ENCODE measurements at regions not wholly inside any gene's neighbourhood (a gene's known extent, or its start where the extent isn't known, plus 50 kb on each side); places are given as distances from the start of the nearest gene placed in this dataset.

DNA sequence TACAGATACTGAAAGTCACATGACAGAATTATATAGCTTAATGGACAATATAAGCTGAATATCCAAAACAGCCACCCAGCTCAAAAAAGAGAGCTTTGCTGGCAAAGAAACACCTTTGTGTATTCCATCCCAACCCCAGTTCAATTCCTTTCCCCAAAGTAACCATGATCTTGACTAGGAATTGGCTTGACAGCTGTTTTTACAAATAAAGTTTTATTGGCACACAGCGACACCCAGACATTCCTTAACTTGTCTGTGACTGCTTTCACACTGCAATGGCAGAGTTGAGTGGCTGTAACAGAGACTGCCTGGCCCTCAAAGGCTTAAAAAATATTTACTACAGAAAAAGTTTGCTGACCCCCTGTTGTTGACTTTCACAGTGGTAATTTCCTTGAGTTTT, 264.0 kb upstream of the TSHZ2 start:
- DNase-seq: no peak

DNA sequence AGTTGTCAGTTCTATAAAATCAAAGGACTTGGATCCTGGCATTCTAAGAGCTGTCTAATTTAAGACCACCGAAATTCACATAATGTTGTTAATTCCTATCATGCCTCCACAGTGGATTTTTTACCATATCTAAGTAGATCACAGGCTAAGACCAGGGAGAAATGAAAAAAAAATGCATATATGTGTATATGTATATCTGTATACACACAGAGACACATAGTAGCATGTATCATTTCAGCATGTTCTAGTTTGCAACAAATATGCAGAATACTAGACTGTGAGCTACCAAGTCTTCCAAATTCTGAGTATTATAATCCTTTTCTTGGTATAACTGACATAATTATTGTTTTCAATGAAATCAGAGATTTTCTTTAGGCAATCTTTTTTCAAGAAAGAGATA, 267.6 kb upstream of the TSHZ2 start:
- no peak for DNase-seq

DNA sequence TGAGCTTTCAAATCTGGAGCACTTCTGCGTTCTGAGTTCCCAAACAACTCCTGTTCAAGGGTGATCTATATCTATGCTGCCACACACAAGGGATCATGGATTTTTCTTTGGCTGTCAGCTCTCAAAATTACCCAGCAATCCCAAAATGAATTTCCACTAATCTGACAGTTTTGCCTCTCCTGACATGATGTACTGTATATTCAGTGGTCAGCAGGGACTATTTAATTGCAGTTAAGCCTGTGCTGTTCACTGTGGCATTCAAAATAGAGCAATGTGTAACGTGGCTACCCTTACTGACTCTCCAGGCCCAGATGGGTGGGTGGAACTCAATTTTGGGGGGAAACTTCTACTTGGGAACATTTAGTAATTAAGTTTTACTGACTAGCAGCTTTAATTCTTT, 283.8 kb upstream of the TSHZ2 start:
- DNase-seq: no peak

DNA sequence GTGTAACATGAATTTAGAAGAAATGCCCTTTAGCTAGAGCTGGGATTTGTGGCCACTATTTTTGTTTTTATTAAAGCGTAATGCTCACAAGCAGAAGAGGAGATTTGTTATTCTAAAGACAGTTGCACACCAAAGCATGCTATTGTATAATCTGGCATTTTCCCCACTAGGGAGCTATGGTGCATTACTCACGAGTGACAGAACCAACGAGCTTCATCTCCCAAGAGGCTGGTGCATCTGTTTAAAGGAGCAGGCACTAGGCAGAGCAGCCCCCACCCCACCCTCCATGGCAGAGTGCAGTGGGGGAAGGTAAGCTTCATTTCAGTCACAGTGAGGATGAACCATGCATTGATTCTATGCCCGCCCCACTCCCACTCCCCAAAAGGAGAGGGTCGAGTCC, 287.3 kb upstream of the TSHZ2 start:
- DNase-seq: no peak

DNA sequence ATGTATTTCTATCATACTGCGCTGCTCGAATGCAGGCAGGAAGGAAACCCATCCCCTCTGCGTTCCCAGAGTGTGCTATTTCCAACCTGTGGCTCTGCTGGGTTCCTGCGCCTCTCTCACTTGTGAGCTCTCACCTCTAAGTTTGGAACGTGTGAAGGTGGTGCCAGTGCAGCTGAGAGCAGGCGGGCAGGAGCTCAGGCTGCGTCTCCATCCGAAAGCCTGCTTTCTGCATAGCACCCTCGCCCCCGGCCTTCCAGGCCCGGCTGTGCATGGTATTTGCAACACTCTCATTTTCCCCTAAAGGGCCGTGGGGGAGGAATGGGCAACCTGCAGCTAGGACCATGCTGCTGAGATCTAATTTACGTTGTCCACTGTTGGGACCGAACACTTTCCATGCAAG, 288.0 kb upstream of the TSHZ2 start:
- DNase-seq: no peak

DNA sequence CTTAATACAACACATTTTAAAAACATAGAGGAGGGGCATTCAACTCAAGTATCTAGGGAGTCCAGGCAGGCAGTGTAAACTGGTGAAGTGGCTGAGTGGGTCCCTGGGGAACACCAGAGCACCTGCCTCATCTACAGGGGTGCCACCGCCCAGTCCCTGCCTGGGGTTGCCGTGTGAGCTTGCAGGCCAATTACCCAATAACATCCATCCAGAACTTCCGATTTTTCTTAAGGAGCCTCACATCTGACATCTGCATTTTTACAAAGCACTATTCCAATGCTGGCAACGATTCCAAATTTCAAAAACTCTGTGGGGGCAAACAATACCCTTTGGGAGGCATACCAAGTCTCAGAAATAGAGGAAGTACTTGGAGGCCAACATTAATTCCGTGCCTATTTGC, 288.4 kb upstream of the TSHZ2 start:
- no peak for DNase-seq

DNA sequence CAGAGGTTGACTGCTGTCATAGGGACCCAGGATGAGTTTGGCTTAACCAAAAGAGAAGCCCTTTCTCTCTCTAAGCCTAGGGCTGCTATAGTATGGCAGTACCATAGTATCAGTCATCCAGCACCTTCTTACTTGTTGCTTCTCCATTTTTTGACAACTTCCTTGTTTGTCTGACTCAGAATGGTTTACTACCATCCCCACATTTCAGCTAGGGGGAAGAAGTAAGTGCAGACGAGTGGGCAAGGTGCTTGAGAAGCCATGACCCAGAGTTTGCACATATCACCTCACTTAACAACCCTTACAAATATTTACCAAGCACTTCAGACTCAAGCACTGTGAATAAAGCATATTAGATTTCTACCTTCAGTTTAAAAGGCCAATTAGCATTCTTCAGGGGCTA, 289.9 kb upstream of the TSHZ2 start:
- no peak for DNase-seq

DNA sequence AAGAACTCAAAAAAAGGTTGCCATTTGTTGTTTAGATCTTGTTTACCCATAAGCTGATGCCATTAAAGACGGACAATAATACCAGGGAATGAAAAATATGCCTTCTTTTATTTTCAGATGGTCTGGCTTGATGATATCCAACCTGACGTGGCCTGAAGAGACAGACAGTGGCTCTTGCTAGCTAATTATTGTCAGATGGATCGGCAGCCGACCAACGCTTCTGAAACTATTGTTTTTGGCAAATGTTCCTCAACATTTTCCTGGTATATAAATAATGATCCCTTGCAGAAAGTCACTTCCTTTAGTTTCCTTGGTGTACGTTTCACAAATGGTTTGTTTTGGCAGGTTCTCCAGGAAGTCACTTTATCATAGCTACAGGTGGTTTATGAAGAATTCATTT, 290.9 kb upstream of the TSHZ2 start:
- DNase-seq: no peak

DNA sequence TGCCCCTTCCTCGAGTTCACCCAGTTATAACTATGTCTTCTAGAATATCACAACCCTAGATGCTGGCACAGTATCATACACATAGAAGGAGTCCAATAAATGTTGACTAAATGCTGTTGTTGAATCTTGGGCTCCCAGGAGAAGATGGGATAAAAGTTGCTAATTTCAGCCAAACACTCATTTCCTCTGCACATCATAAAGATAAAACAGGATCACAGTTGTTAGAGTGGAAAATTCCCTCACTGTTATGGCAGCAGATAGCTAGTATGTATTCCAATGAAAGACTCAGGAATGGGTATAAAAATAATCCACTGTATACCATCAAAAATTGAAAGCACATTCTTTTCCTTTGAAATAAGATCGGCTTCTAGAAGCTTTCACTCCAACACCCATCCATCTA, 294.9 kb upstream of the TSHZ2 start:
- DNase-seq: no peak

DNA sequence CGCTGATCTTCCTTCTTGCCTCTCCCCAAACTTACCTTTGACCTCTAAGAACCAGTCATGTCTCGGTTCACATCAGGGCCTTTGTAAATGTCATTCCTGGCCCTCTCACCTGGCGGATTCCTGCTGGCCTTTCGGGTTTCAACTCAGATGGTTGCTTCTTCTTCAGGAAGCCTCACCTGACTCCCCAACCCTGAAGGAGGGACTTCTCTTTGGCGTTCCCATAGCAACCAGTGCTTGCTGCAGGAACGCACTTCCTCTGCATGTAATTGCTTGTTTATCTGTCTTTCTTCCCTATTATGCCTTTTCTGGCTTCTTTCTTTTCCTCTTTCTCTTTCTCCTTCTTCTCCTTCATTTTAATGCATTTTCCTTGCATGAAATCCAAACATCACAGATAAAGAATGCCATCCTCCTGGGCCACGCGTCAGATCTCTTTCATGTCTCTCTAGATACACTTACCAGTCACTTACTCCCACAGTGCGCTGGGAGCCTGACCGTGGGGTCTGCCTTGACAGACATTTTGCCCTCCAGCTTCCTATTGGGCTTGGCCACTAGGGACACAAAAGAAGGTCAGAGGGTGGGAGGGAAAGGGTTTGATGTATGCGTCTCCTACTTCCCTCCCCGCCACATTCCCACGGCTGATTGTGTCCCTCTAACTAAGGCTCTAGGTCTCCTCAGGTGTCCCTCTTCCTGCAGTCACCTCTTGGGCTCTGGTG, 295.7 kb upstream of the TSHZ2 start:
- DNase-seq: no peak

DNA sequence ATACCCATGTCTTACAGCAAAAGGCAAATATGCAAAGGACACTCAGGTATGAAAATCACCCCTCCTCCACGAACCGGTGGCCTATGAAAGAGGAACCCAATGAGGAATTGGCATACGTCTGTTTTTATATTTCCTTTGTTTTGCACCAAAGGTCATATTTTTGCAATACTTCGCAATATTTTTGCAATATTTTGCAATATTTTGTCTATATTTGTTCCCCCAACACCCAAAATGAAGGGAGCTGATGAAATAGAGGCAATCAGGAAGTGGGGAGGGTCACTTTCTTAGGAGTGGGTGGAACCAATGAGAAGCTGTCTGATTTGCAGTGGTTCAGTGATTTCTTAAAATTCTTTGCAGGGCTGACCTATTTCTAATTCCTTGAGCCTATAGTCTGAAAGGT, 296.8 kb upstream of the TSHZ2 start:
- no peak for DNase-seq

DNA sequence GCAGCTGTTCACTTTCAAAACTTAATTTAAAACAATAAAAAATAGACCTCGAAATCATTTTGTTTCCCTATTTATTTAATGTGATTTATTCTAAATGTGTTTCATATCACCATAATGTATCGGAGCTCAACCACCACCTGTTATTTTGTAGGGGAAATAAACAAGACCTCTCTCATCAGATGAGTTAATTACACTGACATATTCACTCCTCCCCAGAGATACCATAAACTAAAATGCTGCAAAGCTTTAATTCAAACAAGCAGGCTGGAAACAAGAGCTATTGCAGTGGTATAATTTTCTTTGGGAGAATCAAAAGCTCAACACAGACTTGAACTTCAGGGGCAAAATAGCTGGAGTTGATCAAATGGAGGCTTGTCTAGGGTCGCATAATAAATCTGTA, 303.5 kb upstream of the TSHZ2 start:
- no peak for DNase-seq

DNA sequence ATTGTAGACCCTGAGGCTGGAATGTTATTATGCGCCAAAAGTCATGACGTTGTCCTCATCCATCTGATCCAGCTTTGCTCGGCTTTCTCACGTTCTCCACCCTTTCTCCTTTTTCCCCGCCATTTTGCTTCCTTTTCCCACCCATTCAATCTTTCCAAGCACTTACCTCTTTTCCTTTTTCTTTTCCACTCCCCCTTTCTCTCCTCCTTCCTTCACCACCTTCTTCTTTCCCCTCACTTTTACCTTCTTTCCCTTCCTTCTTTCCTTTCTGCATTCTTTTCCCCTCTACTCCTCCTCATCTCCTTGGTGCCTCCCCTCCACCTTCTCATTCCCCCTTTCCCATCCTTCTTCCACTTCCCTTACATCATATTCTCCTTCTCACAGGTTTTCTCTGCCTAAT, 304.8 kb upstream of the TSHZ2 start:
- DNase-seq: no peak

DNA sequence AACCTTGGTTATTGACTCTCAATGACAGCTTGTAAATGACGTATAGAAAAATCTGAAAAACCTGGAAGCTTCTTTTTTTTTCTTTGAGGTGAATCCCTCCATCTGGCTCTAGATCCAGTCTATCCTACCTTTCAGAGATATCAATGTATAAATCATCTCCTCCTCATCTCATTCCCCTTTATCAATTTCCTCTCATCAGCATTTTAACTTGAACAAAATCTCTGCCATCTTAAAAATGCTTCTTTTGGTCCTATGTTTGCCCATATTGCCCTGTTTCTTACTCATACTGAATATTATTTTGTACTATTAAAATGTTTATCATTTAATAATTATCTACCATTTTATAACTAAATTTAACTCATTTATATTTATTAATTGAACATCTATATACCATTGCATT, 306.7 kb upstream of the TSHZ2 start:
- DNase-seq: no peak

DNA sequence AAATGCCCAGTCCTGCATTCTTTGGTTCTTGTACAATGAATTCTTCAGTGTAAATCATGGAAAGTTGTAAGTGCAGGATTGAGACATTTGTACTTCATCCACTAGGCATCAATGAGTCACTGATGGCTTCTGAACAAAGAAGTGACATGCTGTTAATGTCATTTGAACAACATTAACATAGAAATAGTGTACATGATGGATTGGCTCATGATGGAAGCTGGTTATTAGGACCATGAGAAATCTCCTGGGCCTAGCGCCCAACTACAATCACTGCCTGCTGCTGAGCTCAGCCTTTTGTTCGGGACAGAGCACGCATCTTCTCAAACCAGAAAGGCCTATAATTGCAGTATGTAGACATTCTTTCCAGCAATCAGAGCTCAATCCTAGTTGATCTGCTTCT, 316.8 kb upstream of the TSHZ2 start:
- DNase-seq: no peak

DNA sequence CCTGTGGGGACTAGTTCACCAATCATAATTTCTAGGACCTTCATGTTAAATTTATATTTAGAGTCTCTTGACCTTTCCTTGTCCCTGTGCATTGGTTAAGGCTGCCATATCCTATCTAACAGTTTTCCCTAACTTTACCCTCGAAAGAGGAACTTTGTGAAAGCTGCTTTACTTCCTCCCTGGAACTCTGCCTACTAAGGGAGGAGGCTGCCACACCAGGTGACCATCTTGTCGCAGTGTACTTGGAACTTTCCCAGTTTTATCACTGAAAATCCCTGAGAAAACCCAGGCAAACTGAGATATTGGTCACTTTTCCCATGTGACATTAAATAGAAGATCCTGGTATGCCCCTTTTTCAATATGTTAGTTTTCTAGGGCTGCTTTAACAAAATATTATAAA, 317.6 kb upstream of the TSHZ2 start:
- DNase-seq: no peak

DNA sequence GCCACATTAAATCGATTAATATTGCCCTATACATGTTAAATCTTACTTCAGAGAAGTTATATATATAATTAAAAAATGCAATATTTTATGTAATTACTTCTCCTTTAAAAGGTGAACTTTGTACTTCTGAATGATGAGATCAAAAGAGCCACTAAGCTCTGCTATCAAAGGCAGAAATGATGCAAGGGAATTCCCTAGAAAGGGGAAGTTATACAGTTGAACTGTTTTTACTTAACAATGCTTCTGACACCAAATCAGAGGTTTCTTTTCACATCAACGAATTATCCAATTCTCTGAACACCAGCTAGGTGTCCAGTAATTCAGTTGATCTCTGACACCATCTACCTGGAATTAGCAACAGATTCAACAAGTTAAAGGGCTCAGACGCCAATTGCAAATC, 319.9 kb upstream of the TSHZ2 start:
- DNase-seq: no peak

DNA sequence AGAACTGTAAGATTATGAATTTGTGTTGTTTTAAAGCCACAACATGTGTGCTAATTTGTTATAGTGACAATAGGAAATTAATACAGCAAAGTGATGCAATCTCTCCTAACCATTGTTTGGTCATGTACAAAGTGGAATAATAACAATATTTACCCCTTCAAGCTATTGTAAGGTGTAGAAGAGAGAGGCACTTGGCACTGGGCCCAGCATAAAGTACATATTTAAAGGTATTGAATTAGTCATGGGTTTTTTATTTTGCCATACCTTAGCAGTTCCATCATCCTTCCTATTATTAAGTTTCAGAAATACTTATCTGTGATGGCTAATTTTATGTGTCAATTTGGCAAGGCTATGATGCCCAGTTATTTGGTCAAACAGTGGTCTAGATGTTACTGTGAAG, 322.4 kb upstream of the TSHZ2 start:
- no peak for DNase-seq

DNA sequence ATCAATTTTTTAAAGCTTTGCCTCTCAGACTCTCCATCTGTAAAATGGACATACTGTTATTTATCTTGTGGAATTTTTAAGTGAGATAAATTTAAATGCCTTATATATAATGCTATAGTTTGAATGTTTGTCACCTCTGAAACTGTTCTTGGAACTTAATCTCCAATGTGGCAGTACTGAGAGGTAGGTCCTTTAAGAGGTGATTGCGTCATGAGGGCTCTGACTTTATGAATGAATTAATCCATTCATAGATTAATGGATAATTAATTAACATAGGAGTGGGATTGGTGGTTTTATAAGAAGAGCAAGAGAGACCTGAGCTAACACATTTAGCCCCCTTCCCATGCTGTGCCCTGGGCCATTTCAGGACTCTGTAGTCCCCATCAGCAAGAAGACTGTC, 326.3 kb upstream of the TSHZ2 start:
- DNase-seq: no peak

DNA sequence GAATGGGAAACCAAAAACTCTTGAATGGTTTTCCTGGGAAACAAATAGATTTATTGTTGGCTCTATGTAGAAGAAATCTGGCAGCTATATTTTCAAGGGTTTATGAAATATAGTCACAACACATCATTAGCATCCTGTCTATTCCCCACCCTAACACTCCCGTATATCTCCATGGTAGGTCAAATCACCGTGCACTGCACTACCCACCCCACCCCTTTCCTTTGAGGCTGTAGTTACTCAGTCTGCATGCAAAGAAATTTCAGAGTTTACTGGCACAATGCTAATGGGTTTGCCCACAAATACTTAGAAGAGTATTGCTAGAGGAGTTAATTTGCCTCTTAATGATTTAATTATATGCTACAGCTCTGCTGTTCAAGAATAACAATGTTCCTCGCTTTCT, 329.1 kb upstream of the TSHZ2 start:
- DNase-seq: no peak

DNA sequence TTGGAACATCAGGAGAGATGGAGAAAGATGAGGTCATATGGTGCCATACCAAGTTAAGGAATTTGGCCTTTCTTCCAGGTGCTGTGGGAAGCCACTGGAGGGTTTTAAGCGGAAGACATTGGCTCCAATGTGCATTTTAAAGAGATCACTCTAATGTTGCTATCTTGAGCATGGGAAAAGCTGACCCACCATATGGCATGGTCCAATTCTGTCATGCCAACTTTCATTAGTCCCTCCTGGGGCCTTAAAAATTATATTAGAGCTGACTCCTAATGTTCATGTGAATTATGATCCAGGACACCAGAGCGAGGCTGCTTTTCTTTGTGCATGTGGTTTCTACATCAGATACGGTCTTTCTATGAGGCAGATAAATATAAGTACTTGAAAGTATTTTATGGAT, 335.0 kb upstream of the TSHZ2 start:
- DNase-seq: no peak

DNA sequence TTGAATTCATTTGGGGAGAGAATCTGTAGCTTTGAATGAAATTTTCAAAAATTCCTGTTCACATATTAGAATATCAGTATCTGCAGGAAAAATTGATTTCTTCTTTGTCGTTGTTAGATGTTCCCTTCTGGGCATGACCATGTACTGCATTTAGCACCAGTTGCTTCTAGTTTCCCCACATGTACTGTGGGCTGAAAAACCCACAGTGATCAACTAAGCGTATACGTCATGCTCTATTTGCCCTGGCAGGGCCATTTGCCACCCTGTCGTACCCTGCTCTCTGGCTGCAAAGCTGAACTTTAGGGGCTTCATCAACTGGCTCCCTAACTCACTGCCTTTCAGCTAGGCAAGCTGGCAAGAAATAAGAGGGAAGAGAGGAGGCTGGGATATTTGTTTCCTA, 340.7 kb upstream of the TSHZ2 start:
- no peak for DNase-seq

DNA sequence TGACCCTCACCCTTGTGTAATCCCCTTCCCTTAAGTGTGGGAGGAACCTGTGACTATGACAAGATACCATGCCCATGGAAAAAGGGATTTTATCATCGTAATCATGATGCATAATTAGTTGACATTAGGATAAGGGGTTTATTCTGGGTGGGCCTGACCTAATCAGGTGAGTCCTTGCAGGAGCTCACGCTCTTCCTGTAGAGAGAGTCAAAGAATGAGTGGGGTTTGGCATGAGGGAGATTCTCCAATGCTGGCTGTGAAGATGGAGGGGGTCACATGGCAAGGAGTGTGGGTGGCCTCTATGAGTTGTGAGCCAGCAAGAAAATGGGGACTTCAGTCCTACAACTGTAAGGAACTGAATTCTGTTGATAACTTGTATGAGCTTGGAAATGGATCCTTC, 342.0 kb upstream of the TSHZ2 start:
- DNase-seq: no peak

DNA sequence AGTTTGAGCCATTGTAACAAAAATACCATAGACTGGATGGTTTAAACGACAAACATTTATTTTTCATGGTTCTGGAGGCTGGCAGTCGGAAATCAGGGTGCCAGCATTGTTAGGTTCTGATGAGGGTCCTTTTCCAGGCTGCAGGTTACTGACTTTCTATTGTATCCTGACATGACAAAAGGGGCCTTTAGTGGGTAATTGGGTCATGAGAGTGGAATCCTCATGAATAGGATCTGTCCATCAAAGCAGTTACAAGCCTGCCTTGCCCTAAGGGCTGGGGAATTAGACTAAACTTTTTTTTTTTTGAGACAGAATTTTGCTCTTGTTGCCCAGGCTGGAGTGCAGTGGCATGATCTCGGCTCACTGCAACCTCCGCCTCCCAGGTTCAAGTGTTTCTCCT, 347.9 kb upstream of the TSHZ2 start:
- no peak for DNase-seq

DNA sequence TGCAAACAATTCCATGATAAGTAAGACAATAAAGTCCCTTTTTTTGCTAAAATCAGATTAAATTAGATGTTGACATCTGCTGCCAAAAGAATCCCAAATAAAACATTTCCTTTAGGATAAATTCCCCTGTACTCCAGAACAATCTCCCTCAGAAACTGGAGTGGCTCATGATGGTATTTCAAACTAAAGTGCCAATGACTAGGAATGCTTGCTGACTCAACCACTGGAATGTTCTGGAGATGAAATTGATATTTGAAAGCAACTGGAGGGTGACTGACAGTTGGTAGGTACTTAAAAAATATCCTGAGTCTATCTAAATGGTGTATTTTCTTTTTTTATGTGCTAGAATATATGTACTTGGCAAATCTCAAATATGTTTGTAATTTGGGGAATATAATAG, 350.1 kb upstream of the TSHZ2 start:
- no peak for DNase-seq

DNA sequence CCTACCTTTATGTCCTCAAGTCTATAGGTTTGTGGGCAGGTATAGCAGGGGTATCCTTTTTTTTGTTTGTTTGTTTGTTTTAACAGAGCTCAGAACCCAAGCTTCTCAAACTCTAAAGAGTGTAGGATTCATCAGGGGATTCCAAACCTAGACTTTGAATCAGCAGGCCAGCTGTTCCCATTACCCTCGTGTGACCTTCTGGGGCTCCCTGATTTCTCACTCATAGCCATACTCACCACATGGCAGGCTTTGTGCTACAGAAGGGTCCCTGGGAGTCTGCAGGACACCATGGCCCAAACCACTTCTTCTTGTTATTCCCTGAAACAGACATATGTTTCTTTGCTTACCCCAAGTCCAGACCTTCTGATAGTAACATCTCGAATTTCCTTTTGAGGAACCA, 350.8 kb upstream of the TSHZ2 start:
- no peak for DNase-seq
